Adipocyte (in vitro differentiated cells): ENCODE measurements at regions not wholly inside any gene's neighbourhood (a gene's known extent, or its start where the extent isn't known, plus 50 kb on each side); places are given as distances from the start of the nearest gene placed in this dataset.

ENCODE experiments used
- DNase-seq: peaks from one replicate; pipeline ENCODE4 v3.0.0-alpha.2; 2015; ENCODE audit warnings: low read depth
- H3K27me3 ChIP-seq: replicated peaks from 2 replicates; pipeline ENCODE4 v1.7.0; 2013; ENCODE audit warnings: mild to moderate bottlenecking, low read length, moderate library complexity; ENCODE audit not compliant: control insufficient read depth, insufficient read depth
- H3K36me3 ChIP-seq: 2 replicates; pipeline ENCODE4 v1.7.0; 2013; ENCODE audit warnings: low read length, mild to moderate bottlenecking, moderate library complexity; ENCODE audit not compliant: control insufficient read depth, insufficient read depth, severe bottlenecking
- H3K4me1 ChIP-seq: 2 replicates; pipeline ENCODE4 v1.7.0; 2013; ENCODE audit warnings: mild to moderate bottlenecking, low read length, moderate library complexity; ENCODE audit not compliant: control insufficient read depth, insufficient read depth
- H3K4me3 ChIP-seq: 2 replicates; pipeline ENCODE4 v1.7.0; 2013; ENCODE audit warnings: mild to moderate bottlenecking, low read length, moderate library complexity
- H3K9ac ChIP-seq: 2 replicates; pipeline ENCODE4 v1.7.0; 2013; ENCODE audit warnings: mild to moderate bottlenecking, low read length, moderate library complexity
- H3K9me3 ChIP-seq: 2 replicates; pipeline ENCODE4 v1.7.0; 2013; ENCODE audit warnings: mild to moderate bottlenecking, low read length, moderate library complexity; ENCODE audit not compliant: control insufficient read depth

GRCh38 chr18:43398601-43399000 is 121.3 kb upstream of the SYT4 start:
- H3K4me3 ChIP-seq = no peak overlapping the region
- no peaks in the 10 kb centered on the region for H3K9me3 ChIP-seq
- no peak overlapping the region for H3K9ac ChIP-seq
- peaks cover under 1% of the 10 kb centered on the region for H3K27me3 ChIP-seq
- DNase-seq = no peak
- no peaks in the 10 kb centered on the region for H3K36me3 ChIP-seq
- no peaks in the 10 kb centered on the region for H3K4me1 ChIP-seq

GRCh38 chr18:43405097-43405496 is 127.8 kb upstream of the SYT4 start:
- Histone ChIP-seq H3K36me3 (no peaks in the 10 kb centered on the region), H3K4me1 (no peaks in the 10 kb centered on the region), H3K9me3 (no peaks in the 10 kb centered on the region), H3K4me3 (no peak overlapping the region), H3K27me3 (peaks cover 2% of the 10 kb centered on the region), H3K9ac (no peak overlapping the region)
- DNase-seq = no peak

- Histone ChIP-seq H3K9me3 (no peaks in the 10 kb centered on the region), H3K27me3 (peaks cover 5% of the 10 kb centered on the region), H3K36me3 (no peaks in the 10 kb centered on the region), H3K4me3 (no peak overlapping the region), H3K9ac (no peak overlapping the region), H3K4me1 (no peaks in the 10 kb centered on the region)
- DNase-seq = no peak
These were observed 136.7 kb upstream of the SYT4 start for GRCh38 chr18:43414006-43414405.

- no peak overlapping the region for H3K4me3 ChIP-seq
- H3K9ac ChIP-seq = no peak overlapping the region
- no peaks in the 10 kb centered on the region for H3K36me3 ChIP-seq
- no peaks in the 10 kb centered on the region for H3K9me3 ChIP-seq
- no peak for DNase-seq
- H3K27me3 ChIP-seq = no peaks in the 10 kb centered on the region
- no peaks in the 10 kb centered on the region for H3K4me1 ChIP-seq
These were observed 142.8 kb upstream of the SYT4 start for GRCh38 chr18:43420091-43420490.

GRCh38 chr18:43420950-43421349 is 143.7 kb upstream of the SYT4 start:
- Histone ChIP-seq H3K9me3 (no peaks in the 10 kb centered on the region), H3K4me1 (no peaks in the 10 kb centered on the region), H3K36me3 (no peaks in the 10 kb centered on the region), H3K9ac (no peak overlapping the region), H3K27me3 (no peaks in the 10 kb centered on the region), H3K4me3 (no peak overlapping the region)
- no peak for DNase-seq

GRCh38 chr18:43422518-43422917 is 145.2 kb upstream of the SYT4 start:
- DNase-seq = peak; percentile 17
- no peak overlapping the region for H3K9ac ChIP-seq
- no peaks in the 10 kb centered on the region for H3K27me3 ChIP-seq
- H3K36me3 ChIP-seq = no peaks in the 10 kb centered on the region
- no peak overlapping the region for H3K4me3 ChIP-seq
- H3K4me1 ChIP-seq = no peaks in the 10 kb centered on the region
- no peaks in the 10 kb centered on the region for H3K9me3 ChIP-seq

- Histone ChIP-seq H3K36me3 (no peaks in the 10 kb centered on the region), H3K4me3 (no peak overlapping the region), H3K27me3 (peaks cover 2% of the 10 kb centered on the region), H3K4me1 (no peaks in the 10 kb centered on the region), H3K9ac (no peak overlapping the region), H3K9me3 (peaks cover 6% of the 10 kb centered on the region)
- DNase-seq = no peak
These were observed 158.6 kb upstream of the SYT4 start for GRCh38 chr18:43435851-43436250.

- DNase-seq = no peak
- no peak overlapping the region for H3K9ac ChIP-seq
- peaks cover 6% of the 10 kb centered on the region for H3K9me3 ChIP-seq
- no peak overlapping the region for H3K4me3 ChIP-seq
- no peaks in the 10 kb centered on the region for H3K4me1 ChIP-seq
- no peaks in the 10 kb centered on the region for H3K27me3 ChIP-seq
- no peaks in the 10 kb centered on the region for H3K36me3 ChIP-seq
These were observed 164.8 kb upstream of the SYT4 start for GRCh38 chr18:43442131-43442530.

GRCh38 chr18:43442571-43442970 is 165.3 kb upstream of the SYT4 start:
- Histone ChIP-seq H3K36me3 (no peaks in the 10 kb centered on the region), H3K9ac (no peak overlapping the region), H3K4me1 (no peaks in the 10 kb centered on the region), H3K27me3 (no peaks in the 10 kb centered on the region), H3K9me3 (peaks cover 6% of the 10 kb centered on the region), H3K4me3 (no peak overlapping the region)
- DNase-seq = no peak

GRCh38 chr18:43465483-43465882 is 188.2 kb upstream of the SYT4 start:
- peaks cover 15% of the 10 kb centered on the region for H3K9me3 ChIP-seq
- no peaks in the 10 kb centered on the region for H3K27me3 ChIP-seq
- no peak for DNase-seq
- H3K36me3 ChIP-seq = no peaks in the 10 kb centered on the region
- no peaks in the 10 kb centered on the region for H3K4me1 ChIP-seq
- H3K4me3 ChIP-seq = no peak overlapping the region
- H3K9ac ChIP-seq = no peak overlapping the region

GRCh38 chr18:43471873-43472272 is 194.6 kb upstream of the SYT4 start:
- H3K36me3 ChIP-seq = no peaks in the 10 kb centered on the region
- H3K4me1 ChIP-seq = no peaks in the 10 kb centered on the region
- no peak for DNase-seq
- no peak overlapping the region for H3K9ac ChIP-seq
- no peak overlapping the region for H3K4me3 ChIP-seq
- no peaks in the 10 kb centered on the region for H3K27me3 ChIP-seq
- no peaks in the 10 kb centered on the region for H3K9me3 ChIP-seq

- H3K4me1 ChIP-seq = no peaks in the 10 kb centered on the region
- no peaks in the 10 kb centered on the region for H3K36me3 ChIP-seq
- no peaks in the 10 kb centered on the region for H3K9me3 ChIP-seq
These were observed 203.8 kb upstream of the SYT4 start for GRCh38 chr18:43481069-43481468.

More at GRCh38 chr18:43481069-43481468, 203.8 kb upstream of the SYT4 start:
- Histone ChIP-seq H3K27me3 (no peaks in the 10 kb centered on the region), H3K9ac (no peak overlapping the region), H3K4me3 (no peak overlapping the region)
- DNase-seq = no peak
